Anterior cingulate cortex (tissue), 58 donors: ENCODE measurements at regions not wholly inside any gene's neighbourhood (a gene's known extent, or its start where the extent isn't known, plus 50 kb on each side); places are given as distances from the start of the nearest gene placed in this dataset.
"Not testable (repeated sequence)": the region's sequence is repeated elsewhere in the genome, so short reads cannot be mapped to it uniquely, and the experiment has no call there.

Experiments used
- DNase-seq, 58 donors: peaks; one replicate each; lab custom pipeline; 2025; lab: John Stamatoyannopoulos, UW

DNA sequence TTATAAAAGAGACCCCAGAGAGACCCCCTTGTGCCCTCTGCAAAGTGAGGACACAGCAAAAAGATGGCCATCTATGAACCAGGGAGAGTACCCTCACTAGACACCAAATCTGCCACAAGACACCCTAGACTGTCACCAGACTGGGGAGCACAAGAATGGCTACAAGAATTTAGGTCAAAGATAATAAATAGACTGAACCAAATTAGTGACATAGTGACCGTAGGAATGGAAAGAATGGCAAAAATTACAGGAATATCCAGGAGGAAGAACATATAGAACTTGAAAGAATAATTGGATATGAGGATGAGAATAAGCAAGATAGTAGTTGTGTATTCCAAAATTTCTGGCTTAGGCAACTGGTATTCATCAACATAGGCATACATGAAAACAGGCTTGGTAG lies 235.0 kb downstream of the NNT start:
- no peak for DNase-seq

DNA sequence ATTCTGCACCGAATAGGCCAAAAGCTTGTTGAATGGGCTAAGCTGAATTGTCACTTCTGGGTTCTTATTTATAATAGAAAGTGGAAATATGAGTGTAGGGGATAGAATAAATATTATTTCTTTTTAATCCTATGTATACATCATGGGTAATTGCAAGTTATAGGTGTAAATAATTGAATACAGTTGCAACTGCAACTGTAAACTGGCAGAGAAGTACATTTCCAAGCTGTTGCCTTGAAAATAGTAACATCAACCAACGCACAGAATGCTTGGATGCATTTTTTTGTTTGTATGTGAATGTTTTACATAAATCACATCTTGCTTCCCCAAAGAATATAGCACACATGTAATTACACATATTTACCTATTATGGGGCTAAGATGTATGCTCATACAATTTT lies 234.1 kb downstream of the NNT start:
- no peak for DNase-seq

- DNase-seq, result no peak
These were observed 231.0 kb downstream of the NNT start for GRCh38 chr5:43833961-43834360.

DNA sequence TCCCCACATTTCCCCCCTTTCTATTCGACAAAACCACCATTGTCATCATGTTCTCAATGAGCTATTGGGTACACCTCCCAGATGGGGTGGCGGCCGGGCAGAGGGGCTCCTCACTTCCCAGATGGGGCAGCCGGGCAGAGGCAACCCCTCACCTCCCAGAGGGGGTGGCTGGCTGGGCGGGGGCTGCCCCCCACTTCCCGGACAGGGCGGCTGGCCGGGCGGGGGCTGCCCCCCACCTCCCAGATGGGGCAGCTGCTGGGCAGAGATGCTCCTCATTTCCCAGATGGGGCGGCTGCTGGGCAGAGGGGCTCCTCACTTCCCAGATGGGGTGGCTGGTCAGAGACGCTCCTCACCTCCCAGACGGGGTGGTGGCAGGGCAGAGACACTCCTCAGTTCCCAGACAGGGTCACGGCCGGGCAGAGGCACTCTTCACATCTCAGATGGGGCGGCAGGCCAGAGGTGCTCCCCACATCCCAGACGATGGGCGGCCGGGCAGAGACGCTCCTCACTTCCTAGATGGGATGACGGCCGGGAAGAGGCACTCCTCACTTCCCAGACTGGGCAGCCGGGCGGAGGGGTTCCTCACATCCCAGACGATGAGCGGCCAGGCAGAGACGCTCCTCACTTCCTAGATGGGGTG lies 221.5 kb downstream of the NNT start:
- DNase-seq, result not testable (repeated sequence)

- DNase-seq, result not testable (repeated sequence)
These were observed 215.4 kb downstream of the NNT start for GRCh38 chr5:43818394-43818793.

GRCh38 chr5:43815497-43815896 lies 212.5 kb downstream of the NNT start:
- DNase-seq, result no peak

- DNase-seq, result no peak
These were observed 201.7 kb downstream of the NNT start for GRCh38 chr5:43804723-43805122.

DNA sequence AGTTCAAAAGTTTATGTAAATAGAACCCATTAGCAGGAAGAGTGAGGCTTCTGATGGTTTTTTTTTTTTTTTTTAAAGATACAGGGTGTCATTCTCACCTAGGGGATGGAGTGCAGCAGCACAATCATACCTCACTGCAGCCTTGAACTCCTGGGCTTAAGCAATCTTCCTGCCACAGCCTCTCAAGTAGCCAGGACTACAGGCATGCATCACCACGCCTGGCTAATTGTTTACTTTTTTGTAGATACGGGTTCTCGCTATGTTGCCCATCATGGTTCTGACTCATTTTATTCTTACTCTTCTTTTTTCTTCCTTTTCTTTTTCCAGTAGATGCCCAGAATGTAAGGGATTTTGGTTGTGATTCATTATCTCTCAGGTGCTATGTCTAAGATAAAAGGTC lies 201.1 kb downstream of the NNT start:
- DNase-seq, result no peak

GRCh38 chr5:43802651-43803050 lies 199.7 kb downstream of the NNT start:
- no peak for DNase-seq

DNA sequence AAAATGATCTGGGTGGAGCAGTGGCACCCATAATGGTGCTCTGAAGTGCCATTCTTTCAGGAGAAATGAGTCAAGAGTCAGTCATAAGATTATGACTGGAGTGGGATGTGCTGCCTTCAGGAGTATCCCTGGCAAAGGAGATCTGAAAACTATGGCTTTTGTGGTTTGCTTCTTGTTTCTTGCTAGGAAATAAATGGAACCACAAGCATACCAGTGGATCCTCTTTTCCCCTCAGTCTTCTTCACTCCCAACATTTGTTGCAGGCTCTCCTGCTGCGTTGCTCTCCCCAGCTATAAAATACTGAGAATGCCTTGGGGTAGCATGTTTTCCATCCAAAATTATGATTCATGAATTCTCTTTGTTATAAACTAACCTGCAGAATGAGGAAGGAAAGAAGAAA lies 199.1 kb downstream of the NNT start:
- DNase-seq, result no peak

- DNase-seq, result no peak
These were observed 195.8 kb downstream of the NNT start for GRCh38 chr5:43798740-43799139.

DNA sequence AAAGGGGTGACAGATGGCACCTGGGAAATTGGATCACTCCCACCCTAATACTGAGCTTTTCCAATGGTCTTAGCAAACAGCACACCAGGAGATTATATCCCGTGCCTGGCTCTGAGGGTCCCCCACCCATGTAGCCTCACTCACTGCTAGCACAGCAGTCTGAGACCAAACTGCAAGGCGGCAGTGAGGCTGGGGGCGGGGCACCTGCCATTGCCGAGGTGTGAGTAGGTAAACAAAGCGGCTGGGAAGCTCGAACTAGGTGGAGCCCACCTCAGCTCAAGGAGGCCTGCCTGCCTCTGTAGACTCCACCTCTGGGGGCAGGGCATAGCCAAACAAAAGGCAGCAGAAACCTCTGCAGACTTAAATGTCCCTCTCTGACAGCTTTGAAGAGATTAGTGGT lies 188.9 kb downstream of the NNT start:
- not testable (repeated sequence) for DNase-seq

DNA sequence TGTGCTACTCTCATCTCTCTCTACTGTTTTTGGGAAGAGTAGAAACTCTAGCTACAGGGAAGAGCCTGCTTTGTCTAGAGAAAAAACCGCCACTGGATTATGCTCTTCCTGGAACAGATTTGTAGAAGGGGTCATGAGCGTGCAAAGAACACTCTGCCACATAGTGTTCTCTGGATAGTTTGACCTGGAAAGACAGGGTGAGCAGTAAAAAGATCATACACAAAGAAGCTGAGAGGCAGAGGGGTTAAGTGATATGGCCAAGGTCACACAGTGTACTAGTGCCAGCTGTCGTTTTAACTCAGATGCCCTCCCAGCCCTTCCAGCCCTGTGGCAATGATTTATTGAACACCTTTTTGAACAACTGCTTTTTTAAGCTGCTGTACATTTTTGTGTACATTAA lies 182.2 kb downstream of the NNT start:
- DNase-seq, result no peak

DNA sequence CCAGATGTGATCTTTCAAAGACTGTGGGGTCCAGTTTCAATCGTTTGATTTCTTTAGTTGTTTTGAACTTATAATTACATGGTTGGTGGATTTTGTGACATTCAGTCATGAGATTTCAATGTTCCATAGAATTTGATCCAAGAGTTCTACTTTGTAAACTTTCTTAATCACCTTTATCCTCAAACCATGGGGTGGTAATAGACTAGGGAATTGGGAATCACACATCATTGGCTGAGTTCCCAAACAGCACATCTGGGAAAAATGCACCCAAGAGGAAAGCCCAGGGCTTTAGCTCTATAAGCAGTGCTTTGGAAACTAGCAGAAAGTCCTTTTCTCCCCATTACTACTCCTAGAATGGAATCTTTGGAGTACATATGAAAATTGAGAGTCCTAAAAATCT lies 177.6 kb downstream of the NNT start:
- DNase-seq, result no peak

DNA sequence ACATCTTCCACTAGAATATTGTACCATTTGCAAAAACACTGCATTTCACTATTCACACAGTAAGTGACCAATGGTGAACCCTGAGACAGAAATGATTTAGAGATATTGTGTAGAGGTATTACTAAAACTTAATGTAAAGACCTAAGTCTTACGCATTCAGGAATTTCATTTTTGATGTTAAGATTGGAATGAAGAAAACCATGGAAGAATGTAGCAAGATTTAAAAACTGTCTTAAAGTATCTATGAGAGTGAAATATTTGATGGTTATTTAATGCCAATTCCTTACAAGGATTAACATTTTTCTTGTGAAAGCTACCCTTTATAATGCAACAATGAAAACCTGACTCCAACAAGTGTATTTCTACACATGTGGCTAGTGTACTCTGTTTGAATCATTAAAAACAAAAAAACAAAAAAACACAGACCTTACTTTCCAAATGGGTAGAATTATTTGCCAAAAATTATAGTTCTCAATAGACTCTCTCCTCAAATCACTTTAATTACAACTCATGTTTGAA lies 172.0 kb downstream of the NNT start:
- no peak for DNase-seq

DNA sequence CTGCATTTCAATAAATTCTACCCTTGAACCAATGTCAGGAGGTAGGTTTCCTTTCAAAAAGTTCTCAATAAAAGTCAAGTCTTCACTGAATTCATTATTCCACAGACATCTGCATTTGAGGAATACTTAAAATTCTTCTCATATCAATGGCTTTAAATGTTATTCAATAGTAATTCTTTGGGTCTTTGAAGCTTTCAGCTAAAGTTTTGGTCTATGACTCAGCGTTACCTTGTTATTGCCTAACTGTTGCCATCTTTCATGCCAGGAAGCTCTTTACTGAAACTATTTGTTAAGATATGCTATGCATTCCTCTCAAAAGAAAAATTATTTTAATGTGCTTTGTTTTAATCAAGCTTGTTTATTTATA lies 170.5 kb downstream of the NNT start:
- no peak for DNase-seq

DNA sequence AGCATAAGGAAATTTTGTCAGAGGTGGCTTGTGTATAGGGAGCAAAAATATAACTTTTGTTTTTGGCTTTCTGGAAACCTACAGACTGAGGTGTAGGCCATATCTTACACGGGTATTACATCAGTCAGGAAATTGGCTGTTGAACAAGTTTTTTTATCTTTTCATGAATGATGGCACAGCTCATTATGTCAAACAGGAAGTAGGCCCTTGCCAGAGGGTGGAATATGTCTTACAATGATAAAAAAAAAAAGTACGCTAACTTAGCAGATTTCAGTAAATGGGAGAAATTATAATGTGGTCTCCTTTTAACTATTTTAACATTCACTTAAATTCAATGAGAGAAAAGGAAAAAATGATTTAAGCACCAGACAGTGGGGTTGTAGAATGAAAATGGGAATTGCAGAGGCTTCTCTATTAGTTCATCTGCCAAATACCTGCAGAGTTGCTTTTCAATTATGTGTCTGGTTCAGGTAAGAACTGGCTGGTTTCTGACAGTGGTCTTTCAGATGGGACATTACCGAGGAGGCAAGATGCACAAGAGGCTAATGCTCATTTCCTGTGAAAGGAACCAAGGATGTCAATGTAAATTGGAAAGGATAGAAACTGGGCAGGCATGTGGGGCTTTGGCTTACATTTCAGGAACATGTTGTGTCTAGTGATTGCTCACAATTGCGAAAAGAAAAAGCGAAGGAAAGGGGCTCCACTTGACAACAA lies 169.9 kb downstream of the NNT start:
- DNase-seq, result no peak

- no peak for DNase-seq
These were observed 169.4 kb downstream of the NNT start for GRCh38 chr5:43772458-43772763.

DNA sequence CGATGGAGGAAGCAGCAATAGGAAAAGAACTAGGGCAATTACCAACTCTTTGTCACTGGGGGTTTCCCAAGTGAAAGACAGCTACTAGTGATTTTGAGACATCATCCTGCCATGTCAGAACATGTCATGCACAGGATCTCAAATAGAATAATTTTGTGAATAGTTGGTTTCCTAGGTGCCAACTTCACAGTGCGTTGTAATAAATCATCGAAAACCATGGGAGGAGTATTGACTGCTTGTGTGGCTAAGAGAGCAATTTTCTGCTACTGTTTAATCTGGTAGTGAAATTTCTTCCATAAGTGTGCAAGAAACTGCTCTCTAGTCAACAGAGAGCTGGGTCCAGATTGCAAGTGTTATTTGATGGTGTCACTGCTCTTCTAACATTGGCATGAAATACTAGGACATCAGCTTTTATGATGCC lies 168.6 kb downstream of the NNT start:
- DNase-seq, result no peak

GRCh38 chr5:43769571-43770355 lies 166.8 kb downstream of the NNT start:
- DNase-seq, result no peak
